ENCODE measurements at regions not wholly inside any gene's neighbourhood (a gene's known extent, or its start where the extent isn't known, plus 50 kb on each side); places are given as distances from the start of the nearest gene placed in this dataset.

DNA sequence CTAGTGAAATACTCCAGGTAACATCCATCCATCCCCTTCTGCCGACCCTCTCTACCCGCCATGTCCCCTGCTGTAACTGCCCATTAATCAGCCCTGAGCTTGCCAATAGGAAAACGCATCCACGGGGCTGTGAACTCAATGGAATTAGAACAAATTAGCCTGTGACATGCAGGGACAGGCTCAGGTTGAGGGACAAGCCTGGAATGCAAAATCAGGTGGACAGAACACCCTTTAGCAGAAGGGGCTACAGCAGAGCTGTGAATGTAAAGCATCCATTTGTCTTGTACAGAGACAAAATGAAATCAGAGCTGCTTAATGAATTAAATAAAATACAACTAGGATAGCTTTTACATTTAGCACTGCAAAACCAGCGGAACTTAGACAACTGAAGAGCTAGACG, 187.3 kb upstream of the SASH1 start:
- in situ Hi-C loops (cut with MboI; ENCODE audit: low sequenced_read_pairs) (loop anchor here (25.0 kb wide), 1 partner anchor 1293 kb away; no protein-coding TSS in a partner anchor), dilution Hi-C loops (cut with HindIII; ENCODE audit: low sequenced_read_pairs, unreplicated experiment) (no loop called here), intact Hi-C loops (cut with micrococcal nuclease) (no loop called here)
- Histone ChIP-seq H3K9me1 (ENCODE audit: insufficient read depth, low read length) (no peaks in the 10 kb centered on the region), H3K4me2 (ENCODE audit: low read depth, low read length) (no peak overlapping the region), H3K4ac (ENCODE audit: low read depth, low read length) (no peak overlapping the region), H2BK20ac (ENCODE audit: low read depth, low read length) (no peak overlapping the region), H3K14ac (replicated peaks; ENCODE audit: low read depth, low read length) (no peak overlapping the region), H4K20me1 (ENCODE audit: insufficient read depth, low read length) (no peaks in the 10 kb centered on the region), H3K23ac (ENCODE audit: low read depth, low read length) (no peak overlapping the region), H4K5ac (ENCODE audit: low read depth, low read length) (no peak overlapping the region), H3K56ac (ENCODE audit: extremely low read depth, insufficient read depth, low read length) (no peak overlapping the region), H4K91ac (ENCODE audit: insufficient read depth, low read depth, low read length) (no peak overlapping the region), H3K27me3 (ENCODE audit: control insufficient read depth, insufficient read depth, low read length) (peaks cover 24% of the 10 kb centered on the region), H3K9ac (ENCODE audit: low read depth, low read length) (no peak overlapping the region), H2AFZ (replicated peaks; ENCODE audit: low read length, poor library complexity) (no peak overlapping the region), H2AK5ac (ENCODE audit: low read depth, low read length) (no peak overlapping the region), H2AK9ac (replicated peaks; ENCODE audit: low read depth, low read length, poor library complexity) (no peak overlapping the region), H3K36me3 (ENCODE audit: control insufficient read depth, insufficient read depth, low read length) (no peaks in the 10 kb centered on the region), H3K4me1 (ENCODE audit: control insufficient read depth, insufficient read depth, low read length) (no peaks in the 10 kb centered on the region), H3K79me1 (ENCODE audit: low read depth in 1 of 2, low read length in 2 of 2) (no peaks in the 10 kb centered on the region), H3K18ac (ENCODE audit: low read depth, low read length) (no peak overlapping the region), H2BK120ac (ENCODE audit: low read depth, low read length) (no peak overlapping the region), H2BK15ac (ENCODE audit: low read depth, low read length) (no peak overlapping the region), H3K27ac (ENCODE audit: insufficient read depth, low read length) (no peak overlapping the region), H3K4me3 (ENCODE audit: insufficient read depth, low read depth, low read length) (no peak overlapping the region), H2BK5ac (ENCODE audit: low read depth, low read length, poor library complexity, severe bottlenecking) (no peak overlapping the region), H4K8ac (ENCODE audit: low read depth in 2 of 2, low read length in 2 of 2) (no peak overlapping the region), H3K9me3 (ENCODE audit: control insufficient read depth, insufficient read depth, low read length) (no peaks in the 10 kb centered on the region)
- BruUV-seq (replicated peaks) = no TSS peak
- ATAC-seq (ENCODE audit: low read depth) (no peak), DNase-seq (no peak)
- POLR2A ChIA-PET (ENCODE audit: unreplicated experiment) = no interaction called here
- WGBS, 2 experiments (ENCODE audit: extremely low coverage in 2 of 2, insufficient read length in 1 of 2) = 52% methylated on average over 4 of the region's 6 CpGs; no CpG with 5 or more reads in 1 of the 2 experiments
- TF ChIP-seq MAFK (IDR thresholded peaks at IDR 0.05; ENCODE audit: low read depth, low read length) = no peak
- TF ChIP-seq POLR2A (IDR thresholded peaks at IDR 0.05; ENCODE audit: low read depth, low read length) = no peak
- TF ChIP-seq, protein P1, sequence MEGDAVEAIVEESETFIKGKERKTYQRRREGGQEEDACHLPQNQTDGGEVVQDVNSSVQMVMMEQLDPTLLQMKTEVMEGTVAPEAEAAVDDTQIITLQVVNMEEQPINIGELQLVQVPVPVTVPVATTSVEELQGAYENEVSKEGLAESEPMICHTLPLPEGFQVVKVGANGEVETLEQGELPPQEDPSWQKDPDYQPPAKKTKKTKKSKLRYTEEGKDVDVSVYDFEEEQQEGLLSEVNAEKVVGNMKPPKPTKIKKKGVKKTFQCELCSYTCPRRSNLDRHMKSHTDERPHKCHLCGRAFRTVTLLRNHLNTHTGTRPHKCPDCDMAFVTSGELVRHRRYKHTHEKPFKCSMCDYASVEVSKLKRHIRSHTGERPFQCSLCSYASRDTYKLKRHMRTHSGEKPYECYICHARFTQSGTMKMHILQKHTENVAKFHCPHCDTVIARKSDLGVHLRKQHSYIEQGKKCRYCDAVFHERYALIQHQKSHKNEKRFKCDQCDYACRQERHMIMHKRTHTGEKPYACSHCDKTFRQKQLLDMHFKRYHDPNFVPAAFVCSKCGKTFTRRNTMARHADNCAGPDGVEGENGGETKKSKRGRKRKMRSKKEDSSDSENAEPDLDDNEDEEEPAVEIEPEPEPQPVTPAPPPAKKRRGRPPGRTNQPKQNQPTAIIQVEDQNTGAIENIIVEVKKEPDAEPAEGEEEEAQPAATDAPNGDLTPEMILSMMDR (conservative IDR thresholded peaks at IDR 0.05; ENCODE audit: low read depth, low read length) = no peak
- TF ChIP-seq RCOR1 (IDR thresholded peaks at IDR 0.05; ENCODE audit: insufficient replicate concordance, low read length) = no peak
- no peak for TF ChIP-seq BHLHE40 (IDR thresholded peaks at IDR 0.05; ENCODE audit: low read depth, low read length)
- no peak for TF ChIP-seq CEBPB (IDR thresholded peaks at IDR 0.05; ENCODE audit: low read depth, low read length)
- TF ChIP-seq MXI1 (IDR thresholded peaks at IDR 0.05; ENCODE audit: borderline replicate concordance, low read depth, low read length) = no peak
- no peak for TF ChIP-seq RAD21 (IDR thresholded peaks at IDR 0.05; ENCODE audit: low read length)
- TF ChIP-seq RFX5 (IDR thresholded peaks at IDR 0.05; ENCODE audit: low read depth, low read length) = no peak
- no peak for TF ChIP-seq SMC3 (IDR thresholded peaks at IDR 0.05; ENCODE audit: low read depth, low read length)
- no peak for TF ChIP-seq CHD1 (IDR thresholded peaks at IDR 0.05; ENCODE audit: low read depth, low read length)
- CTCF ChIA-PET = interaction anchor here (0.8 kb wide), 1 partner anchor 22 kb away, joined by 3 read pairs; no protein-coding TSS in a partner anchor

Data from IMR-90 (cell line).